Tibial nerve (tissue), 3 donors: ENCODE measurements at regions not wholly inside any gene's neighbourhood (a gene's known extent, or its start where the extent isn't known, plus 50 kb on each side); places are given as distances from the start of the nearest gene placed in this dataset.

ENCODE experiments used
- CTCF ChIP-seq, 5 experiments: fragments of 200-600 bp in 3 of 5; fragments of 450-650 bp in 2 of 5; sonication (generic) in 3 of 5; IDR thresholded peaks; one replicate each; pipeline ENCODE4 v1.5.1; 2016 to 2019; ENCODE audit warnings: antibody characterized with exemption in 5 of 5, mild to moderate bottlenecking in 3 of 5, moderate library complexity in 2 of 5
- POLR2A ChIP-seq, 2 donors: fragments of 450-650 bp; IDR thresholded peaks; one replicate each; pipeline ENCODE4 v1.6.1; 2017; ENCODE audit warnings: antibody characterized with exemption in 2 of 2, mild to moderate bottlenecking in 2 of 2, moderate library complexity in 2 of 2

DNA sequence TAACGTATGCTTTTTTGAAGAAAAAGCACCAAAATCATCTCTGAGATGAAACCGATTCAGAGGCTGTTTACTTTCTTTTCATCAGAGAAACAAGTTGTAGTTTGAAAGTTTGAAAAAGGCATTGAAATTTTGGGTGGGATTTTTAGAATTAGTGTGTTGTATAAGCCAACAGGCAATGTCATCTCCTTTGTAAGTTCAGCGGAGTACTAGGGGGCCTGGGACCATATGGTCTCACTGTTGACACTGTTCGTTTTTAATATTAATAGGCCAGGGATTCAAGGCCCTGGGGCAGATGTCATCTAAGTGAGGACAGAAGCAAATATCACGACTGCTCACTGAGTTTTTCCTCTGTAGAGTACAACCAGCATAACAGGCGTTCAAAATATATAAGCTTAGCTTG, 256.2 kb upstream of the RARB start:
- TF ChIP-seq POLR2A (IDR thresholded peaks at IDR 0.05) (no peak), CTCF (IDR thresholded peaks at IDR 0.05) (no peak)
